Gastrocnemius medialis (tissue), 4 donors: ENCODE measurements at regions not wholly inside any gene's neighbourhood (a gene's known extent, or its start where the extent isn't known, plus 50 kb on each side); places are given as distances from the start of the nearest gene placed in this dataset.

Experiments
- ATAC-seq, 2 donors: fragments of 150-250 bp; one replicate each; pipeline ENCODE4 v1.9.1; 2016
- DNase-seq, 2 donors: peaks; one replicate each; pipeline ENCODE4 v3.0.0-alpha.2; 2019
- H3K27ac ChIP-seq, 4 donors: fragments of 200-600 bp; sonication (generic); 1 replicate in 1 of 4; 2 replicates in 3 of 4; pipeline ENCODE4 v1.5.1; 2016 to 2018; ENCODE audit warnings: mild to moderate bottlenecking in 2 of 4, moderate library complexity in 1 of 4
- H3K27me3 ChIP-seq, 3 donors: fragments of 200-600 bp; sonication (generic) in 2 of 3; 1 replicate in 1 of 3; 2 replicates in 2 of 3; pipeline versions ENCODE4 v1.5.1 to v1.6.0; 2016 to 2019; ENCODE audit warnings: mild to moderate bottlenecking in 1 of 3, moderate library complexity in 1 of 3
- H3K36me3 ChIP-seq, 2 donors: fragments of 200-600 bp; sonication (generic) in 1 of 2; one replicate each; pipeline ENCODE4 v1.5.1; 2017 to 2018
- H3K4me1 ChIP-seq, 2 donors: fragments of 200-600 bp; sonication (generic) in 1 of 2; one replicate each; pipeline ENCODE4 v1.5.1; 2016 to 2017; ENCODE audit warnings: mild to moderate bottlenecking in 2 of 2
- H3K4me3 ChIP-seq, 4 donors: fragments of 200-600 bp; sonication (generic) in 3 of 4; 1 replicate in 1 of 4; 2 replicates in 3 of 4; pipeline ENCODE4 v1.5.1; 2016 to 2019; ENCODE audit warnings: mild to moderate bottlenecking in 2 of 4
- H3K9me3 ChIP-seq, 3 donors: fragments of 200-600 bp; sonication (generic) in 2 of 3; 1 replicate in 1 of 3; 2 replicates in 2 of 3; pipeline ENCODE4 v1.5.1; 2016 to 2019
- CTCF ChIP-seq, 5 experiments: fragments of 450-650 bp in 3 of 5; fragments of 200-600 bp in 2 of 5; sonication (generic) in 2 of 5; IDR thresholded peaks in 4 of 5; conservative IDR thresholded peaks in 1 of 5; 1 replicate in 4 of 5; 2 replicates in 1 of 5; pipeline ENCODE4 v1.5.1; 2016 to 2019; ENCODE audit warnings: antibody characterized with exemption in 5 of 5, mild to moderate bottlenecking in 3 of 5, moderate library complexity in 3 of 5
- POLR2A ChIP-seq, 2 donors: fragments of 450-650 bp; IDR thresholded peaks; one replicate each; pipeline ENCODE4 v1.6.1; 2017; ENCODE audit warnings: antibody characterized with exemption in 2 of 2, mild to moderate bottlenecking in 2 of 2, moderate library complexity in 2 of 2
- in situ Hi-C, 4 donors: fragments of 200-750 bp; cut with MboI; loops; one replicate each; pipeline versions ENCODE4 v1.15.0 to v1.8.0; 2017; ENCODE audit warnings: low sequenced_read_pairs in 4 of 4
- intact Hi-C: fragments of 100-400 bp; cut with DNase I; formaldehyde crosslinking; loops from one replicate; pipeline ENCODE4 v1.15.1; 2023; ENCODE audit warnings: low total_unique reads

GRCh38 chr7:84509522-84509921, 314.9 kb upstream of the SEMA3A start:
- Histone ChIP-seq H3K4me3 (no peak overlapping the region), H3K9me3 (no peaks in the 10 kb centered on the region), H3K36me3 (no peaks in the 10 kb centered on the region), H3K4me1 (no peaks in the 10 kb centered on the region), H3K27ac (no peak overlapping the region), H3K27me3 (no peaks in the 10 kb centered on the region)
- intact Hi-C loops, result no loop called here
- no peak for TF ChIP-seq POLR2A (IDR thresholded peaks at IDR 0.05)
- no peak for TF ChIP-seq CTCF (IDR thresholded peaks at IDR 0.05 in 4 of 5, conservative IDR thresholded peaks at IDR 0.05 in 1 of 5)
- no peak for ATAC-seq
- no peak for DNase-seq
- in situ Hi-C loops, result no loop called here

- Histone ChIP-seq H3K9me3 (no peaks in the 10 kb centered on the region), H3K27ac (no peak overlapping the region), H3K27me3 (no peaks in the 10 kb centered on the region), H3K4me1 (no peaks in the 10 kb centered on the region), H3K36me3 (no peaks in the 10 kb centered on the region), H3K4me3 (no peak overlapping the region)
- TF ChIP-seq POLR2A (IDR thresholded peaks at IDR 0.05), result no peak
- no peak for TF ChIP-seq CTCF (IDR thresholded peaks at IDR 0.05 in 4 of 5, conservative IDR thresholded peaks at IDR 0.05 in 1 of 5)
- ATAC-seq (no peak), DNase-seq (no peak)
- in situ Hi-C loops, result no loop called here
- intact Hi-C loops, result no loop called here
Observed at GRCh38 chr7:84508606-84509005, 314.0 kb upstream of the SEMA3A start.

DNA sequence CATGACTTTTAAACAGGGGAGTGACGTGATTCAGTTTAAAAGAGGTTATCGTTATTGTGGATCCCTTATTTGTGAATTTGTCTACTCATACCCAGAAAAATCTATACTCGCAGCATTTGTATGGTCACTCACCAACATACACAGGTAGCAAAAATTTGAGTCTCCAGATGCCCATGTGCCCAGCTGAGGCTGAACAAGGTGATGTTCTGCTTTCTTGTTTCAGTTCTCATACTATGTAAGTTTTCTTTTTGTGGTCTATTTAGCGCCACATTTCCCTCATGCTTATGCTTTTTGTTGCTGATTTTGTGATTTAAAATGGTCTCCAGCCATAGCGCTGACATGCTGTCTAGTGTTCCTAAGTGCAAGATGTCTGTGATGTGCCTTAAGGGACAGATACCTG, 312.9 kb upstream of the SEMA3A start:
- no peak for DNase-seq
- Histone ChIP-seq H3K9me3 (no peaks in the 10 kb centered on the region), H3K36me3 (no peaks in the 10 kb centered on the region), H3K27me3 (no peaks in the 10 kb centered on the region), H3K4me1 (no peaks in the 10 kb centered on the region), H3K4me3 (no peak overlapping the region), H3K27ac (no peak overlapping the region)
- intact Hi-C loops, result no loop called here
- TF ChIP-seq POLR2A (IDR thresholded peaks at IDR 0.05), result no peak
- no peak for TF ChIP-seq CTCF (IDR thresholded peaks at IDR 0.05 in 4 of 5, conservative IDR thresholded peaks at IDR 0.05 in 1 of 5)
- ATAC-seq, result no peak
- in situ Hi-C loops, result no loop called here

- no peak for ATAC-seq
- no peaks in the 10 kb centered on the region for H3K9me3 ChIP-seq
- in situ Hi-C loops (no loop called here), intact Hi-C loops (no loop called here)
- TF ChIP-seq CTCF (IDR thresholded peaks at IDR 0.05 in 4 of 5, conservative IDR thresholded peaks at IDR 0.05 in 1 of 5) (no peak), POLR2A (IDR thresholded peaks at IDR 0.05) (no peak)
- no peak for DNase-seq
- no peaks in the 10 kb centered on the region for H3K36me3 ChIP-seq
- H3K4me1 ChIP-seq, result no peaks in the 10 kb centered on the region
- no peaks in the 10 kb centered on the region for H3K27me3 ChIP-seq
- no peak overlapping the region for H3K27ac ChIP-seq
- H3K4me3 ChIP-seq, result no peak overlapping the region
Observed at GRCh38 chr7:84506151-84506550, 311.6 kb upstream of the SEMA3A start.

DNA sequence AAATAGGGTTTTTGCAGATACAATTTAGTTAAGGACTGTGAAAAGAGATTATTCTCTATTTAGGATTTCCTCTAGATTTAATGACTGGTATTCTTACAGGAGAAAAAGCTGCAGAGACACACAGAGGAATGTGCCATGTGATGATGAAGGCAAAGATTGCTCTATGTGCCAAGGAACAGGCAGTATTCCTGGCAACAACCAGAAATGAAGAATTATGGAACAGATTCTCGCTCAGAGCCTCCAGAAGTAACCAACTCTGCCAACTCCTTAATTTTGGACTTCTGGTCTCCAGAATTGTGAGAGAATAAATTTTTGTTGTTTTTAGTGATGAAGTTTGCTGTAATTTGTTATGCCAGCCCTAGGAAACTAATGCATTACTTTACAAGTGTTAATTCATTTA, 307.6 kb upstream of the SEMA3A start:
- intact Hi-C loops, result no loop called here

More for the DNA sequence above, 307.6 kb upstream of the SEMA3A start:
- no peak overlapping the region for H3K27ac ChIP-seq
- no peaks in the 10 kb centered on the region for H3K9me3 ChIP-seq
- no peak for TF ChIP-seq CTCF (IDR thresholded peaks at IDR 0.05 in 4 of 5, conservative IDR thresholded peaks at IDR 0.05 in 1 of 5)
- no peak for TF ChIP-seq POLR2A (IDR thresholded peaks at IDR 0.05)
- no peaks in the 10 kb centered on the region for H3K4me1 ChIP-seq
- H3K4me3 ChIP-seq, result no peak overlapping the region
- no peak for ATAC-seq
- H3K27me3 ChIP-seq, result no peaks in the 10 kb centered on the region
- no peak for DNase-seq
- H3K36me3 ChIP-seq, result no peaks in the 10 kb centered on the region
- in situ Hi-C loops, result no loop called here
